NCI-H82 treated with DMSO at 0.1 percent for 48 hours (cell line): ENCODE measurements at regions not wholly inside any gene's neighbourhood (a gene's known extent, or its start where the extent isn't known, plus 50 kb on each side); places are given as distances from the start of the nearest gene placed in this dataset.

Source experiments
- DNase-seq: peaks from one replicate; lab custom pipeline; 2025; ENCODE audit not compliant: unreplicated experiment; lab: John Stamatoyannopoulos, UW

DNA sequence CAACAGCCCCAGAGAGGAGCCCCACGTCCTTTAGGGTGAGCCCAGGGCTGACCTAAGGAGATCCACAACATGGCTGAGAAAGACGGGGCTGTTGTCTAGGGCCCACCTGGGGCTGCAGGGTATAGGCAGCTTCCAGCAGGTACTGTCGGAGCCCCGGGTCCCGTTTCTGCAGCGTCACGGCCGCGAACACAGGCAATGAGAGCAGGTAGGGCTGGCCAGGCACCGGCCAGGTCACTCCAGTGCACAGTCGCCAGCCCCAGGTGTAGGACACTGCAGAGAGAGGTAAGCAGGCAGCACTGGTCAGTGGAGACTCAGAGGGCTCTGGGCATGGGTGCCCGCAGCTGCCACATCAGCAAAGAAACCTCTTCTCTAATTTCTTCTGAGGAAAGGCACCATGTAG is 115.2 kb downstream of the LITAF start:
- no peak for DNase-seq

DNA sequence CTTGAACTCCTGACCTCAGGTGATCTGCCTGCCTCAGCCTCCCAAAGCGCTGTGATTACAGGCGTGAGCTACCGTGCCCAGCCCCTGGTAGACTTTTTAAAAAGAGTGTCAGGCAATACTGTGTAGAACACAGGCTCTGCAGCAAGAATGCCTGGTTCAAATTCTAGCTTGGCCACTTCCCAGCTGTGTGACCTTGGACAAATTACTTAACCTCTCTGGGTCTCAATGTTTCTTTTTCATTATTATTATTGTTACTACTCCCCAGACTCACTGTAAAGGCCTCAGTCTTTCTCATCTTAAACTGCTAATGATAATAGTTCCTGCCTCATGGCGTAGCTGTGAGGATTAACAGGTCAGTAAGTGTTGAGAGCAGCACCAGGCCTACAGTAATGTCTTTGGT is 114.3 kb downstream of the LITAF start:
- DNase-seq = no peak

DNA sequence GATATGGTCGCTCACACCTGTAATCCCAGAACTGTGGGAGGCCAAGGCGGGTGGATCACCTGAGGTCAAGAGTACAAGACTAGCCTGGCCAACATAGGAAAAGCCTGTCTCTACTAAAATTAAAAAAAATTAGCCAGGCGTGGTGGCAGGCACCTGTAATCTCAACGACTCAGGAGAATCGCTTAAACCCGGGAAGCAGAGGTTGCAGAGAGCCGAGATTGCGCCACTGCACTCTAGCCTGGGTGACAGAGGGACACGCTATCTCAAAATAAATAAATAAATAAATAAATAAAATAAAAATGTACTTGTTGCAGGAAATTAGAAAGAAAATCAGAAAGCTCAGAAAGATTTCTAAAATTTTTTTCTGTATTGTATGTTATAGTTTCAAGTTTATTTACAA is 113.9 kb downstream of the LITAF start:
- DNase-seq = no peak

DNA sequence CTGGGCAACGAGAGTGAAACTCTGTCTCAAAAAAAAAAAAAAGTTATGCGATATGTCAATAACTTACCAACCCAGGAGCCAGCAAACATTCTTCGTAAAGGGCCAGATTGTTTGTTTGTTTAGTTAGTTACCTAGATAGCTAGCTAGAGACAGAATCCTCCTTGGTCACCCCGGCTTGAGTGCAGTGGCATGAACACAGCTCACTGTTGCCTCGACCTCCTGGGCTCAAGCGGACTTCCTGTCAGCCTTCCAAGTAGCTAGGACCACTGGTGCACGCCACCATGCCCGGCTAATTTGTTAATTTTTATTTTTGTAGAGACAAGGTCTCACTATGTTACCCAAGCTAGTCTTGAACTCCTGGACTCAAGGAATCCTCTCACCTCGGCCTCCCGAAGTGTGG is 113.0 kb downstream of the LITAF start:
- no peak for DNase-seq

DNA sequence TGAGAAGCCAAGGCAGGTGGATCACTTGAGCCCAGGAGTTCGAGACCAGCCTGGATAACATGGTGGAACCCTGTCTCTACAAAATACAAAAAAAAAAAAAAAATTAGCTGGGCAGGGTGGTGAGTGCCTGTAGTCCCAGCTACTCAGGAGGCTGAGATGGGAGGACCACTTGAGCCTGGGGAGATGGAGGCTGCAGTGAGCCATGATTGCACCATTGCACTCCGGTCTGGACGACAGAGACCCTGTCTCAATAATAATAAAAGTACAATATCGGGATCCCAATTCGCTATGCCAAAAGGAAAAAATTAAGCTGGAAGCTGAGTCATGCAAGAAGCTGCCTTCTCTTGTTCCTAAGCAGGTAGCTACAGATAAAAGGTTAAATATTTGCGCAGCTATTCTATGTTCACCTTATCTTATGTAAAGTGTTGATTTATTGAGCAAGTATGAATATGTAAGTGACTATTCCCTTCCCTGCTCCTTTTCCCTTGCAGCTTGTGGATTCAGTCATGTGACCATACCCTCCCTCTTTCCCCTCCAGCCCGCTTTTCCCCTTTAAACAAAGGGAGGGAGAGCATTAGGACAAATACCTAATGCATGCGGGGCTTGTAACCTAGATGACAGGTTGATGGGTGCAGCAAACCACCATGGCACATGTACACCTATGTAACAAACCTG is 112.0 kb downstream of the LITAF start:
- no peak for DNase-seq

DNA sequence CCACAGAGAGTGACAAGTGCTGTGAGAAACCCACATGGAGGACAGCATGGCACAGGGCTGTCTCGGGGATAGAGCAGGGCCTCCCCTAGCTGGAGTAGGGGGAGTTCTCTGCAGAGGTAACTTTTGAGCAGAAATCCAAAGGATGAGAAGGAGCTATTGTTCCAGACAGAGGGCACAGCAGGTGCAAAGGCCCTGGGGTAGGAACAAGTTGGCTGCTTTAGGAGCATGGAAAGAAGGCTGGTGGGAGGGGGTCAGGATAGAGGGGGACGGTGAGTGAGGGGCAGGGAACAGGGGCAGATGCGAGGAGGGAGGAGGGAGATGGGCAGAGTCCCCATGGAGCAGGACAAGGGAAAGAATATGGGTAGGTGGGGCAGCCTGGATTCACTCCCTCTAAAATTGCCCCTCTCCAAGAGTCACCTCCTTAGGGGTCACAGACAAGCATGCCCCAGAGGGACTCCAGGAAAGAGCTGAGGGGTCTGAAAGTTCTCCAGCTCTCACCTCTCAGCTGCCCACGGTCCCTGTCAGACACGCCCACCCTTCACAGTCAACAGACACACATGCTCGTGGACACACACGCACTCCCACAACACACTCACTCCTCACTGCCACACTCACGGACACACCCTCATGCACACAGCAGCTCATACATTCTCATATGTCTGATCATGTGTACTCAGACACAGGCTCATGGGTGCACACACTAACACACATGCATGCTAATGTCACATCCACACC is 110.7 kb downstream of the LITAF start:
- no peak for DNase-seq

DNA sequence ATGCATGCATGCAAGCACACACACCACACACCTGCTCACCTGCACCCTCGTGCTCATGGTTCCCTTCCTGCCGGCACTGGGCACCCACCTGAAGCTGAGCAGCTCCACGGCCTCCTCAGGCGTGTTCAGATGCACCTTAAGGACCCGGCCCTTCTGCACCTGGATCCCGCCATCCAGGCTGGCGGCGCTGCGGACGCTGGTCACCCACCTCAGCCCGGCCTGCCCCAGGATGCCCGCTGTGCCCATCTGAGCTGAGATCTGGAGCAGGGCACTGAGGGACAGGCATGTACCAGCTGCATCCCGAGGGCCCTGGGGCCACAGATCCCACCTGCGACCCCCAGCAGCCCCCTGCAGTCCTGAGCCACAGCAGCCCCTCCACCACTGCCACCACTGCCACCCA is 110.0 kb downstream of the LITAF start:
- DNase-seq = no peak

DNA sequence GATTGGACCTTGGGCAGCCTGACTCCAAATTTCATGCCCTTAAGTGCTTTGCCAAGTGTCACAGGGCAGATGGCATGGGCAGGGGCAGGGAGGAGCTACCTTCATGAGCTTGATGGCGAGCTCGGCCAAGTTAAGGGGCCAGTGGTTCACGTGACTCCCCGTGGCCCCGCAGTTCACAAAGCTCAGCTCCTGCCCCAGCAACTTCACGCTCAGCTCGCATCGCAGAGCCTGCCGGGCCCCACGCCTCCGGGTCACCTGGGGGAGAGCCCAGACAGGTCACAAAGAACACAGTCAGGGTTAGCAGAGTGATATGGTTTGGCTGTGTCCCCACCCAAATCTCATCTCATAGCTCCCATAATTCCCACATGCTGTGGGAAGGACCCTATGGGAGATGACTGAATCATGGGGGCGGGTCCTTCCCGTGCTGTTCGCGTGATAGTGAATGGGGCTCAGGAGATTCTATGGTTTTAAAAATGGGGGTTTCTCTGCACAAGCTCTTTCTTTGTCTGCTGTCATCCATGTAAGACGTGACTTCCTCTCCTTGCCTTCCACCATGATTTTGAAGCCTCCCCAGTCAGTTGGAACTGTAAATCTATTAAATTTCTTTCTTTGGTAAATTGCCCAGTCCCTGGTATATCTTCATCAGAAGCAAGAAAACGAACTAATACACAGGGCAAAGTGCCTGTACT is 108.1 kb downstream of the LITAF start:
- no peak for DNase-seq

DNA sequence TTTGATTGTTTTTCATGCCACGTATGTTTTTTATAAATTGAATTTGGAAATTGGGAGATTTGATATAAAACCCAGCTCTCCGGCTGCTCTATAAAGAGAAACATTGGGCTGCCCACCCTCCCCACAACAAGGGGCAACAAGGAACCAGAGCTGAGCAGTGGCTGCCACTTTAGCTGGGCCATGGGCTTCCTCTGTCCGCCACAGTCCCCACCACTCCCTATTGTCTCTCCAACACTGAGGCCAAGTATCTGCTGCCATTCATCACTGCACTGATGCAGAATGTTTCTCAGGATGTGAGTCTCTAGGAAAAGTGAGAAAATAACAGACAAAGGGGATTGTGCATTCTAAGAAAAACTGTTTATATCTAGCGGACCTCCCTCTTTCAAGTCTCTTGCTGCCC is 106.8 kb downstream of the LITAF start:
- no peak for DNase-seq

DNA sequence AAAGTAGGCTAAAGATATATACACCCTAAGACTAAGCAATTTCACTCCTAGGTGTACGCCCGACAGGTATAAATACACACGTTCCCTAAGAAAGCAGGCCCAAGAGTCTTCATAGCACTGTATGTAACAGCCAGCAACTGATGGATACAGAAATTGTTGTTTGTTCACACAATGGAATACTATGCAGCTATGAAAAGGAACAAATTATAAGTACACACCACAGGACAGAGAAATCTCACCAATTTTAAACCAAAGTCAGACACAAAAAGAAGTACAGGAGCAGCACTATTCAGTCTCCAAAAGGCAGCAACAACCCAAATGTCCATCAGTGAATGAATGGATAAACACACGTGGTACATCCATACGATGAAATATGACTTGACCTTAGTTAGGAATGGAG is 106.1 kb downstream of the LITAF start:
- DNase-seq = no peak

DNA sequence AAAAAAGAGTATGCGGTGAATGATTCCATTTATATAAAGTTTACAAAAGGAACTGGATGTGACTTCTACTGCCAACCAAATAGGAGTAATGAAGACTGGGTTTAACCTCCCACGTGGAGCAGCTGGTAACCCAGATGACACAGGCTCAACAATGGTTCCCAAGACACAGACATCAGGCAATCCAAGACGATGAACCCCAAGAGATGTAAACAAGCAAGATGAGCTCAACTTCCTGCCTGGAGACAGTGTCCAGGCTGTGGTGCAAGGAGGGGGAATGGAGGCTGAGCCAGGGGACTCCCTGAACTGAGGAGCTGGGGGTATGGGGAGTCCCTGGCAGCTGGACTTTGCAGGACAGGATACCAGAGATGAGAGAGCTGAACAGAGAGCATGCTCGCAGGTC is 104.7 kb downstream of the LITAF start:
- no peak for DNase-seq

DNA sequence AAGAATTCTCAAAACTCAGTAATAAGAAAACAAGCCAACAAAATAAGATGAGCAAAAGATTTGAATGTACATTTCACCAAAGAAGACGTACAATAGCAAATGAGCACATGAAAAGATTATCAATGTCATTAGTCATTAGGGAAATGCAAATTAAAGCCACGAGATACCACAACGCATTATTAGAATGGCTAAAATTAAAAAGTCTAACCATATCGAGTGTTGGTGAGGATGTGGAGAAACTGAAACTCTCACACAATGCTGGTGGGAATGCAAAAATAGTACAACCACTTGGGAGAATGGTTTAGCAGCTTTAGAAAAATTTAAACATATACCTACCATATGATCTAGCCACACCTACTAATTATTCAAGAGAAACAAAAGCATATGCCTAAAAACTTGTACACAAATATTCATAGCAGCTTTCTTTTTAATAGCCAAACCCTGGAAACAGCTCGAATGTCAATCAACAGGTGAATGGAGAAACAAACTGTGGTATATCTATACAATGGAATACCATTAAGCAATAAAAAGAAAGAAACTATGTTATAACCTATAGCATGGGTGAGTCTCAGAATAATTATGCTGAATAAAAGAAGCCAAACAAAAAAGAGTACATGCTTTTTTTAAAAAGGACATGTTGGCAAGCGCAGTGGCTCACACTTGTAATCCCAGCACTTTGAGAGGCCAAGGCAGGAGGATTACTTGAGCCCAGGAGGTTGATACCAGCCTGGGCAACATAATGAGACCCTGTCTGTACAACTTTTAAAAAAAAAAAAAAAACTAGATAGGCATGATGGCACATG is 103.6 kb downstream of the LITAF start:
- DNase-seq = no peak

DNA sequence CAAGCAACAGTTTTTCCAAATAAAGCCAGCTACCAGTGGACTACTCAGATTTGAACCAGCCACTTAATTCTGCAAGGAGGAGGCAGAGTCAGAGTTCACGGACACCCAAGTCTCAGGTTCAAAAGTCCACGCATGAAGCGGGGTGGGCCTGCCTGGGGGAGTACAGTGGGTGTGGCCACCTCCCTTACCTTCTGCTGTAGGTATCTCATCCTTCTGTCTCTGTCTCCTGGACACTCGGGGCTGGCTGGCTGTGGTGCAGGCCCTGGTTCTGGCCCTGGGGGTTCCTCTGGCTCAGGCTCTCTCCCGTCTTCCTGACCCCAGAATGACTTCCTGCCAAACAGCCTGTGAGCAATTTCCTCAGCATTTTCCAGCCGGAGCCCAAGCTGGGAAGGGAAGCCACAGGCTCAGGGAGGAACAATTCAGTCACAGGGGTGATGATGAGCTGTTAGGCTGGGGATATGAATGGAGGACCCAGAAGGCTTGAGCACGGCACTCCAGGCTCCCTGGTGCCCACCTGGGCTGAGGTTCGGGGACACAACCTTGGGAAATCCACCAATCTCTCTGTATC is 101.9 kb downstream of the LITAF start:
- DNase-seq = no peak

DNA sequence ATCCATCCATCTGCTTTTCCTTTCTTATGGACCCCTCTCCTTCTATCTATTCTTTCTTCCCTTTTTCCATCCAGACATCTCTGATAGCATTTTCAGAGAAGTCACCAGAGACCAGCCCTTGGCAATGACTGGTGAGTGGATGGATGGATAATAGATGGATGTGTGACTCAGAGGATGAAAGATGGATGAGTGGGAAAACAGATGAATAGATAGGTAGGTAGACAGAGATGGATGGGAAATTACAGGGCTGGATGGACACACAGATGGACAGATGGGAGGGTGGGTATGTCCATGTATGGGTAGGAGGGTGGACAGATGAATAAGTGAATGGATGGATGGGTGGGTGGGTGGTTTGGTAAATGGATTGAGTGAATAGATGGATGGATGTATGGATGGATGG is 101.0 kb downstream of the LITAF start:
- no peak for DNase-seq

DNA sequence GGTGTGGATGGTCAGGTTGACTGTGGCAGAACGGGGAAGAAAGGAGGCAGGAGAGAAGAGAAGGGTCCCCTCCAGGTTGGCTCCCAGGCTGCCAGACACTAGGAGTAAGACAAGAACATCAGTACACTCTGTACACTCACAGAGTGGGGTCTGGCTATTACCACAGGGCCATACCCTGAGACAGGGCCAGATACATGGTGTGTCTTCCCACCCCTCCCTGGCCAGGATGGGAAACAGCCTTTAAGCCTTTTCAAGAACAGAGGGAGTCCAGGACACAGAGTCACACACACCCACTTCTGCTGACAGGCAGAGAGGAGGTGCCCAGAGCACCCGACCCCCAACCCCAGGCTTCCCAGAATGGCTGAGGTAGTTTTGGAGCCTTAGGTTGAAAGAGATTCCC is 99.4 kb downstream of the LITAF start:
- DNase-seq = no peak

DNA sequence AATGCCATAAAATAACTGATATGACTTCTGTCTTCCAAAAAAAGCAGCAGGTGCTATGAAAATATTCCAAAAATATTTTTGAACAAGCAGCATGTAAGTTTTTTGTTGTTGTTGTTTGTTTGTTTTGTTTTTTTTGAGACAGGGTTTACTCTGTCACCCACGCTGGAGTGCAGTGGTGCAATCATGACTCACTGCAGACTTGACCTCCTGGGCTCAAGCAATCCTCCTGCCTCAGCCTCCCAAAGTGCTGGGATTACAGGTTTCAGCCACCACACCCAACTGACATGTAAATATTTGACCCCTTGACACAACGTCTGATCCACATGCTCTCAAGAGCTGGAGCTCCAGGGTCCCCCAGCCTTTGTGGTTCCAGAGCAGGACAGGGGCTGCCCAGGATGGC is 98.4 kb downstream of the LITAF start:
- no peak for DNase-seq

DNA sequence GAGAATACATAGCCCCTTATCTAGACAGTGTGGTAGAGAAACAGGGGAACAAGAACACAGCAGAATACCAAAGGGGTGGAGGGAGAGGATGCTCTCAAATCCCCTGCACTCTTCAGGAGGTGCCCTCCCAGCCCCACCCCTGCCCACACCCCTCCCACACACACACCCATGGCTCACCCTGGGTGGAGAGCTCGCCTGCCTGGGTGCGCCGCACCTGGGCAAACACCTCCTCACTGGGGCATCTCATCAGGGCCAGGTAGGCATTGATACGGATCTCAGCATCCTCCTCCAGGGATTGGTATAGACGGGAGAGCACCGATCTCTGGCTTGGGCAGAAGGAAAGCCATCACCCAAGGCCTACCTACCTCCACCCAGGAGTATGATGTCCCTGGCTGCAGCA is 95.2 kb downstream of the LITAF start:
- DNase-seq = no peak

DNA sequence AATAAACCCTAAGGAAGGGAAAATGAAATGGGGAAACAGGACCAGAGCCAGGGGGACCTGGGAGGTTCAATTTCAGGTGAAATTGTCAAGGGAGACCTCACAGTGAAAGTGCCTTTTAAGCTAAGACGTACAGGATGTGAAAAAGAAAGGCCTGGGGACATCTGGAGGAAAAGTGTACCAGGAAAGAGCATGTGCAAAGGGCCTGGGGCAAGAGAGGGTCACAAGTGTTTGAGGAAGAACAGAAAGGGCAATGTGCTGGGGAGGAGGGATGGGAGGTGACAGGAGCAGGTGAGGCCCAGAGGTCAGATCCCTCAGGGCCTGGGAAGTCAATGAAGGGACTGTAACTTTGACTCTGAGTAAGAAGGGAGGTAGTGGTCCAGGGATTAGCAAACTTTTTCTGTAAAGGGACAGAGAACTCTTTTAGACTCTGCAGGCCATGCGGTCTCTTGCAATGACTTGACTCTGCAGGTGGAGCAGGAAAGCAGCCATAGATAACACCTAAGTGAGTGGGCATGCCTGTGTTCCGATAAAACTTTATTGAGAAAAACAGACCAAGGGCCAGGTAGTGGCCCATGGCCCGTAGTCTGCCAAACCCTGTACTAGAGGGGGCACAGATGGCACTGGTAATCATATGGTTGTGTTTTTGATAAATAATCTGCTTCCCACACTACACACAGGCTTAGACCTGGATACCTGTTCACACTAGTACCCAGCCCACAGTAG is 93.8 kb downstream of the LITAF start:
- DNase-seq = no peak

DNA sequence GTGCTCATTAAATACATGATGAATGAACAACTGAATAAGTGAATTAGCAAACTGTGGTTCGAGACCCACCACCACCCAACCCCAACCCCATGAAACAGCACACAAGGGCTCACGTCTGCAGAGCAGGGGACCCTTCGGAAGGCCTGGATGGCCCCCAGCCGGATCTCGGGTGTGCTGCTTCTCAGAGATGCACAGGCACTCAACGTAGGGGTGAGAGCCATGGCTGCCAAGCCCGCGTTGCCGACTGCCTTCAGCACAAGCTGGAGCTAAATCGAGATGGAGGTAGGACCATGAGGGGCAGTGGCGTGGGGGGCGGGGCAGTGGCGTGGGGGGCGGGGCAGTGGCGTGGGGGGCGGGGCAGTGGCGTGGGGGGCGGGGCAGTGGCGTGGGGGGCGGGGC is 93.2 kb downstream of the LITAF start:
- no peak for DNase-seq

DNA sequence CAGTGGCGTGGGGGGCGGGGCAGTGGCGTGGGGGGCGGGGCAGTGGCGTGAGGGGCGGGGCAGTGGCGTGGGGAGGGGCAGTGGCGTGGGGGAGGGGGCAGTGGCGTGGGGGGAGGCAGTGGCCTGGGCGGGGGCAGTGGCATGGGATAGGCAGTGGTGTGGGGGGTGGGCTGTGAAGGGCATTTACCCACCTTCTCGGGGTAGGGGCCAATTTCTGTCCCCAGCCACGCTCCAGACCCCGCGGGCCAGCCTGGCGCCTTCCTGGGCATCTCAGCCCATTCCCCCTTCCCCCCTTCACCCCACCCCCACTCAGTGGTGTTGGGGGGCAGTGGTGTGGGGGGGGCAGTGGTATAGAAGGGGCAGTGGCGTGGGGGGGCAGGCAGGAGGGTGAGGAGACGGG is 92.7 kb downstream of the LITAF start:
- DNase-seq = no peak

DNA sequence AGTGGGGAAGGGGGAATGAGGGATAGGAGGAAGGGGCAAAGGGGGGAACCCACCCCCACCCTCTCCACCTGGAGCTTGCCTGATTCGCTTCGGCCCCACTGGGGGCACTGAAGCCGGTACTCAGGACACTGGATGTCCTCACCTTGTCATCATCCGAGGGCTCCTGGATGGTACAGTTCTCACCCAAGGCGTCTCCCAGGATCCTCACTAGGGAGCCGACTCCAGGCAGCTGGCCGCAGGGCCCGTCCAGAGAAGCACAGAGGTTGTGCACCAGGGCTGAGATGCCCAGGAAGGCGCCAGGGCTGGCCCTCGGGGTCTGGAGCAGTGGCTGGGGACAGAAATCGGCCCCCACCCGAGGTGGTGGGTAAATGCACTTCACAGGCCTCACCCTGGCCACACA is 92.3 kb downstream of the LITAF start:
- no peak for DNase-seq
